SIG-M5 treated with dmso at 0.1 percent for 504 hours (cell line): ENCODE measurements at regions not wholly inside any gene's neighbourhood (a gene's known extent, or its start where the extent isn't known, plus 50 kb on each side); places are given as distances from the start of the nearest gene placed in this dataset.

ENCODE experiments used
- DNase-seq: peaks from one replicate; lab custom pipeline; 2025; ENCODE audit not compliant: unreplicated experiment; lab: John Stamatoyannopoulos, UW

DNA sequence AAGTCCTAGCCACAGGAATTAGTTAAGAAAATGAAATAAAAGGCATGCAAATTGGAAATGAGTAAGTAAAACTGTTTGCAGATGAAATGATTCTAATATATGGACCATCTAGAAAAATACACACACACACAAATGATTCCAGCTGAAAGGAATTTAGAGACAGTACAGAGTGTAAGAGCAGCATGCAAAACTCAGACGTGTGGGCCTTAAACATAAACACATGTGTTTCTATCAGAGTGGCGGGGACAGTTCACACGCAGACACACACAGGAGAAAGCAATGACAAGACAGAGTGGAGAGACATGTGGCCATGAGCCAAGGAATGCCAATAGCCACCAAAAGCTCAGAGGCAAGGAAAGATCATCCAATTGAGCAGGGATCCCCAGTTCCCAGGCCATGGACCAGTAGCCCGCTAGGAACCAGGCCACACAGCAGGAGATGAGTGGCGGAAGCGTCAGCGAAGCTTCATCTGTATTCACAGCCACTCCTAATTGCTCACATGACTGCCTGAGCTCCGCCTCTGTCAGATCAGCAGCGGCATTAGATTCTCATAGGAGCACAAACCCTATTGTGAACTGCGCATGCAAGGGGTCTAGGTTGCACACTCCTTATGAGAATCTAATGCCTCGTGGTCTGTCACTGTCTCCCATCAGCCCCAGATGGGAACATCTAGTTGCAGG is 155.4 kb downstream of the ARL4C start:
- DNase-seq, result no peak

- no peak for DNase-seq
These were observed 157.4 kb downstream of the ARL4C start for GRCh38 chr2:234339501-234339900.

DNA sequence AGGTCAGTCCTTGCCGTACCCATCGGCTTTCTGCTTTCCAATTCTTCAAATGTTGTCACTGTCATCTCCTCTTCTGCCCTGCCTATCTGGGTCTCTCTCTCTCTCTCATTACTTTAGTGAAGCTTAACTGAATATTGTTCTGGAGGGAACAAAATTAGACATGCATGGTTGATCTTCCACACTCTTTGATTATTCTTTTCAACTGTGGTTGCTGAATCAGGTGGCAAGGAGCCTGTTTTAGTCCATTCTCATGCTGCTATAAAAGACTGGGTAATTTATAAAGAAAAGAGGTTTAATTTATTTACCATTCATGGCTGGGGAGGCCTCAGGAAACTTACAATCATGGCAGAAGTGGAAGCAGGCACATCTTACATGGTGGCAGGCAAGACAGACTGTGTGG is 157.9 kb downstream of the ARL4C start:
- no peak for DNase-seq

DNA sequence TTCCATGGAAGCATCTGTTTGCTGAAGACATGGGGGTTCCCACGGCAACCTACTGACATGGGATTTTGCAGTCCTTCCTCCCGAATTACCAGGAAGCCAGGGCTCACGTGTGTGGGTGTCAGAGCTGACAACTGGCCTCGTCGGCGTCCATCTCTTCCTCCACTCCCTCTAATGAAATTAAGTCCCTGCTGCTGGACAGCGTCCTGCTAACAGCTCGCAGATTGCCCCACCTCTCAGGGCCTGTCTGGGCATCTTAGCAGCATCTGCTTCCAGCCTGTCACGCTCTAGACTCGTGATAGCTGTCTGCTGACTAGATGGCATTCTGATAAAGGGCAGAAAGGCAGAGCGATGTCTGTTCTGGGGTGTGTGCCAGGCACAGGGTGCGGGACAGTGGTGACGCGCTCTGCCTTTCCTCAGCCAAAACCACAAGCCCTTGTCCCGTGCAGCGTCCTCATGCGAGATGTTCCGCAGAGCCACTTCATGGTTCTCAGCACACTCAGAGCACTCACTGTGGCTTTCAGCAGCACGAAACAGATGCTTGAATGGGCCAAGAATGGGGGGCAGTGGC is 161.1 kb downstream of the ARL4C start:
- DNase-seq, result no peak

GRCh38 chr2:234334756-234335155 is 162.1 kb downstream of the ARL4C start:
- DNase-seq, result no peak

DNA sequence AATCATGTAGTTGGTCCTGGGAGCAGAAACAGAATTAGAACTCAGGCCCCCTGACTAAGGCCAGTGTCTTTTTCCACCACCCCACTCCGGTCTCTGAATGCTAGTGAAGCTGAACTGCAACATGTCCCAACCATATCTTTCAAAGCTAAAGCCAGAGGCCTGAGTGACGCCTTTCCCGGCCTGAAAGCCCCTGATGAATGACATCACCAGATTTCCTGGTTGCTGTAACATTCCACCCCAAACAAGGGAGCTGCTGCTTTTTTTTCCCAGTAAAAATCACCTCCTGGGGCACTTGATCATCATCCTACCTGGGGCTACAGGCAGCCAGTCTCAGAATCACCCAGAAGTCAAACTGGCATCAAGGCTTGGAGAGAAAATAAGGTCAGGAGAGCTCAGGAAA is 162.7 kb downstream of the ARL4C start:
- no peak for DNase-seq

DNA sequence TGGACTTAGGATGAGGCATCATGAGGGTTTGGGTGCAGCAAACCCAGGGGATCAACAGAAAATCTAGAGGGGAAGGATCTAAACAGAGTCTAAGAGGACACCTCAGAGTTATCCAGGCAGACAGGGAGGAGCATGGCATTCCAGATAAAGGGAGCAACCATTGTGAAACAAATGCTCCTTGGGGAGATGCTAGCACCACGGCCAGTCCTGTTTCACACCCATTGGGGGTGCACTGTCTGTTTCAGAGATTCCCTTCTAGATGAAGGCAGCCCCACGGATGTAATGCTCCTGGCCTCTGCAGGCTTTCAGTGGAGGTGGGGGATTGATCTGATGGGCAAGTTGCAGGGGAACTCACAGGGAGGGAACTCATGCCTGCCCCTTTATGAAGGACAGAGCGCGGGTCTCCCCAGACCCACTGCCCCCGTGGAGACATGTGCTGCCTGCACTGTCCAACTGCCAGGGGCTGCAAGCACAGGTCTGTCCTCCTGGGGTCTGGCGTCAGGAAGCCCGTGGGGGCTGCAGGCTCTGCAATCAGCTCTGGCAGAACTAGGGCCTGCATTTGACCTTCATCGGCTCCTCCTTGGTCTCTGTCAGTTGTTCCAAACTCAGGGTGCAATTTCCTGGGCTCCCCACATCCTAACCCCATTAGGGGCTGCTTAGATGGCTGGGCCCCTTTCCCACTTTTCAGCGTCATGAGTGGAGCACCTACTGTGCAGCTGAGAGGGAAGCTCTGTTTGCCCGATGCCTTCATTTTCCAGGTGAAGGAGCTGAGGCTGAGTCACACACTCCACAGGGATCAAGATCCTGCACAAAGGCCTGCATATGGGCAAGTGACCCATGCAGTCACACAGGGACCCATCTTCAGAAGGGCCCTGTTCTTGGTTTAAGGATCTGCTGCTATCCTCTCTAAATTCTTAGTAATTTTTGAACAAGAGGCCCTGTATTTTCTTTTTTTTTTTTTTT is 163.4 kb downstream of the ARL4C start:
- DNase-seq, result no peak

DNA sequence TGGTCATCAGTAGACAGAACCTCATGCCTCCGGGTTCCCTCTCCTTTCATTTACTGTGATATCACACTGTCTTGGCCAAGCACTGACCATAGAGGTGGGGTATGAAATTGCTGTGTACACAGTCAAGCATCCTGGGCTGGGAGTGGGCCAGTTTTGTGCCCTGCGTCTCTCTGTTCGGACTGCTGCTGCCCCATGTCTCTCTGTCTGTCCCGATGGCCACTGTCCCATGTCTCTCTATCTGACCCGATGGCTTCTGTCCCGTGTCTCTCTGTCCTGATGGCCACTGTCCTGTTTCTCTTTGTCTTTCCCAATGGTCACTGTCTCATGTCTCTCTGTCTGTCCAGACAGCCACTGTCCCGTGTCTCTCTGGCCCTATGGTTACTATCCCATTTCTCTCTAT is 164.9 kb downstream of the ARL4C start:
- DNase-seq, result no peak

DNA sequence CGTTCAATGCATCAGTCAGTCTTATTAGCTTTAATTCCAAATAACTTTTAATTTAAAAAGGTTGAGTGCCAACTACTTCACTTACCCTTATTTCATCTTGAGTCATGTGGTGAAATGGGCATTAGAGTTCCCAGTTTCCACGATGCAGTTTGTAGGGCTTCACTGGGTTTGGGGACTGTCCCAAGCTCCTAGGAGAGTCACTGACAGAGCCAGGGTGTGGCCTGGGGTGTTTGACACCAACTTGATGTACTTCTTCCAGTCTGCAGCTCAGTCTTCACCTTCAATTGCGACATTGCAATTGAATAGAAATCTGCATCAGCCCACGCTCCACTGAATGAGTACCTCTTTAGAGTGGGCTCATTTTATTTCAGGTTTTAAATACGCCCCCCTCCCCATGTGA is 165.3 kb downstream of the ARL4C start:
- no peak for DNase-seq

GRCh38 chr2:234330902-234331301 is 166.0 kb downstream of the ARL4C start:
- no peak for DNase-seq

DNA sequence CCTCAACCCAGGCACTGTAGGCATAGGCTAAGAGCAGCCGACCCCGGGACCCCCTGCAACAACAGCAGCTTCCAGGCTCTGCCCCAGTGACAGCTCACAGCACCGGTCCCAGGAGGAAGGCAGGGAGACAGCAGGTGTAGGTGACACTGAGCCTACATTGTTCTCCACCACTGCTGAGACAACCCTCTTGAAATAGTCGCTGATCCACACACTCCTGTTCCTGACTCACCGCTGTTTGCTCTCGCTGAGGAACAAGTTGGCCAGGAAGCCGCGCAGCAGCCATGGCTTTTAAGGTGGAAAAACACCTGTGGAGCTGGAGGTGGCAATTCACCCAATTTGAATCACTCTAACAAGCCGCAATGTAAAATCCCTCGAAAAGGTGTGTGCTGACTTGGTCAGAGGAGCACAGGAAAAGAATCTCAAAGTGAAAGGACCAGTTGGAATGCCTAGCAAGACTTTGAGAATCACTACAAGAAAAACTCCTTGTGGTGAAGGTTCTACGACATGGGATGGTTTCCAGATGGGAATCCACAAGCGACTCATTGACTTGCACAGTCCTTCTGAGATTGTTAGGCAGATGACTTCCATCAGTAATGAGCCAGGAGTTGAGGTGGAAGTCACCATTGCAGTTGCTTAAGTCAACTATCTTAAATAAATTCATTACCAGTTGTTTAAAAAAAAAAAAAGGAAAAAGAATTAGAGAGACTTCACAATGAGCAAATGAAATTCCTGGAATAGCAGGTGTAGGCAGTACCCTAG is 167.5 kb downstream of the ARL4C start:
- no peak for DNase-seq

DNA sequence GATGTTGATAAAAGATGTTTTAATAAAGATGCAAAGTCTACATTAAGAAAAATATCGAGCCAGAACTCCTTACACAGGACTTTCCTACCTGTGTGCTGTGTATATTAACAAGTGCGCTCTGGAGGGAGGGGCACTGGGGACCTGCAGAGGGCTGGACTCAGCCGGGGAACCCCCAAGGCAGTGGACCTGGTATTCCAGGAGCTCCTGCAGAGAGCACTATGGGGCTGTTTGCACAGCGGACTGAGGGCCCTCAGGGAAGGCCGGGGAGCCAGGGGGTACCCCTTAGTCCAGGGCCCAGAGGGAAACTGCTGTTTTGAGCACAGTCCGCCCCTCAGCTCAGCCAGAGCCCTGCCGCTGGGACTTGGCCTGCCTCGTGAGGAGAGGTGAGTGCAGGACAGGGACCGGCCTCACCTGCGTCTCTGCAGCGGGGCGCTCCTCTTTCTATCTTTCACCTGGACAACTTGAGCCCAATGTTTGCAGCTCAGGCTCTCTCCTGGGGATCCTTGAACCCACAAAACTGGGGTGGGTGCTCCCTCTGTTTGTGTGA is 168.4 kb downstream of the ARL4C start:
- no peak for DNase-seq

- DNase-seq, result no peak
These were observed 170.2 kb downstream of the ARL4C start for GRCh38 chr2:234326694-234327093.

DNA sequence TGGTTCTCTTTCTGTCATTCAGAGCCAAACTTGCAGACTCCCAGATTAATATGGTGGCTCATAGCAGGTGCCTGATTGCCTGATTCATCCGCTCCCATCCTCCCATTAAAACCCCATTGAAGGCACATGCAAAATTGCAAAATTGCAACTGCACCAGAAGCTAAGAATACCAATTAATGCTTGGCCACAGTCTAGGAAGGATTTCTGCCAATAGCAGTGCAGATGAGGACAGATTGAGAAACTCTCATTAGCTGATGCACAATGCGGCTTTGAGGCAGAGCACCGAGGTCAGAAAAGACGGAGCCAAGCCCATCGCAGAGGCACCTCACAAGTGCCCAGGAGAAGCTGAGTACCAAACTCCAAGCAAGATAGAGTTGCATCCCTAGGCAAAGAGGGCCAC is 172.8 kb downstream of the ARL4C start:
- no peak for DNase-seq

DNA sequence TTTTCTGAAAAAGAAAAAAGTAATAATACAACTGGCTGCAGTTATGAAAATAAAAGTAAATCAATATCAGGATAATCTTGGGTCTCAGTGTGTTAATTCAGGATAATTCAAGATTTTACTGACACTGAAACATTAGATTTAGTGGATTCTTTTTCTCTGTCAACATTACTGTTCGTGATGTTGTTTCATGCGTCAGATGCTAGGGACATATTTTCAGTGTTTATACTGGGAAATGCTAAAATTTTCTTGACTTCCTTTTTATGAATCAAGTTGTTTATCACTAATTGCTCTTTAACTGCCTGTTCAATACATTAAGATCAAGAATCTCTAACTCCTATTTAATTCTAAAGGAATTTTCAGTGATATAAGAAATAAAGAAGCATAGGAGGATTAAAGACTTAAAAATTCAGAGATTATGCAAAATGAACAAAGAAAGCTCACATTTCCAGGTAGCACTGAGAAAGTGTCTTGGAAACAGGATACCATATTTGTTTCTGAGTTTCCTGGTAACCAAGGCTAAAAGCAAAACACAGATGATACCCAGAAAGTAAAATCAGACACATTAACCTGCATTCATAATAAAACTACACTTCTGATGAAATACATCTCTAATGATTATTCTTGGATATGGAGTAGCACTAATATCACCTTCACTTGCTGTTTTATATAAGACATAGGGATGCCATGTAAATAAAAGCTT is 174.0 kb downstream of the ARL4C start:
- DNase-seq, result no peak

- DNase-seq, result no peak
These were observed 176.8 kb downstream of the ARL4C start for GRCh38 chr2:234320066-234320465.

DNA sequence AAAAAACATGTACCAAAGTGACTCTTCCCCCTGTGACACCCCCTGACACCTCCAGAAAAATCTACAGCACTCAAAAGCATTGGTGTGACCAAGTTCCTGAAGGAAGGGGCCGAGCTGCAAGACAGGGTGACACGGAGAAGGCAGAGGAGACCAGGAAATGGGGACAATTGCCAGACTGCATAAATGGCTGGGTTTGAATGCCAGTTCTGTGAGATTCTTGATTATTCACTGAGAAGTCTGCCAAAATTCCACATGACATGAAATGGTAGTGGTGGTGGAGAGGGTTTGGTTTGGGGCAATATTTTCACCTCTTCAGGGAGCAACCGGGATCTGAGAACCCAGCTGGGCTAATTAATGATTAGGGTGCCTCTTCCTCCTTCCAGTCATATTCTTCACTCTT is 178.5 kb downstream of the ARL4C start:
- no peak for DNase-seq

DNA sequence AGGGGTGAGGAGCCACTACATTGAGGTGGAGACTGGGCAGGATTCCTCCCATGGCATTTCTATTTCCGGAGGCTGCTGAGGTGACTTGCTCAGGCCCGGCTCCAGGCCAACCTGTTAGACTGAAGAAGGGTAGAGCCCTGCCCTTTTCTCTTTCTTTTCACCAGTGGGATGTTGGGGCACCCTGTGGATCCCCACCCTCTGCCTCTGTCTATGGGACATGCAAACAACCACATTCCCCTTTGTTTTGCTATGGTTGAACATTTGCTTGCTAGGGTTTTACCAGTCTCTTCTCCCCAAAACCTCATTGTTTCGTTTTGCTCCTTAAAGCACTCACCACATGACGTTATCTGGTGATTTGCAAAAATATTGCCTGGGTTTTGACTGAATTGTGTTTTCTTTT is 183.3 kb downstream of the ARL4C start:
- DNase-seq, result no peak

DNA sequence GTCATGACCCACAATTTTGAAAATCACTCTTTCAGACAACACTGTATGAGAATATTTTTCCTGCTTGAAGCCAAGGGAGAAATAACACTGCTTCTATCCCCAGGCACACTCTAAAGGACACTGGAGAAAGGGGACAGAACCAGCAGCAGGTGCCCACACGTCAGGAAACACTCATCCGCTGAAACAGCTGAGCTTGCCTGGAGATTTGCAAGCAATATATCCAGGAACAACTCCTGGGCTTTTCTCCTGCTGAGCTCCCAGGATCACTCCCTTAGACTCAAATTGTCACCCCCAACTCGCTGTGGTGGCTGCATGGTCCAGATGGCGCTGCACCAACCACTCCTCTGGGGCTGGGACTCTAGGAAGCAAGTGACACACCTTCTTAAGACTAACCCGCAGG is 186.7 kb downstream of the ARL4C start:
- DNase-seq, result no peak

- DNase-seq, result no peak
These were observed 187.4 kb downstream of the ARL4C start for GRCh38 chr2:234309431-234309830.
